ENCODE measurements at regions not wholly inside any gene's neighbourhood (a gene's known extent, or its start where the extent isn't known, plus 50 kb on each side); places are given as distances from the start of the nearest gene placed in this dataset.

DNA sequence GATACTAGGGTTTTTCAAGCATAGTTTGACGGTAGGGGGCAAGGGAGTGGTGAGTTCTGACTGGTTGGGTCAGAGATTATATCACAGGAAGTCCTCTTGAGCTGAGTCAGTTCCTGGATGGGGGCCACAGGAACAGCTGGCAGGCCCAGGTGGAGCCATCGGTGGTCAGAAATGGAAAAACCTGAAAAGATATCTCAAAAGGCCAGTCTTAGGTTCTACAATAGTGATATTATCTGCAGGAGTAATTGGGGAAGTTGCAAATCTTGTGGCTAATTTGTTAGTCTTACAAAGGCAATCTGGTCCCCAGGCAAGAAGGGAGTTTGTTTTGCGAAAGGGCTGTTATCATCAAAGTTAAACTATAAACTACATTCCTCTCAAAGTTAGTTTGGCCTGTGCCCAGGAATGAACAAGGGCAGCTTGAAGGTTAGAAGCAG is 159.3 kb downstream of the PTCHD1 start:
- H2BK120ac ChIP-seq (replicated peaks; ENCODE audit: low read depth, low read length): no peak overlapping the region
- no peak overlapping the region for H3K4me2 ChIP-seq (ENCODE audit: insufficient read depth in 1 of 2, low read depth in 2 of 2, low read length in 2 of 2)
- no peaks in the 10 kb centered on the region for H3K4me1 ChIP-seq (replicated peaks in 1 of 4; ENCODE audit: control insufficient read depth in 3 of 4, insufficient read depth in 4 of 4, low read length in 3 of 4)
- H2BK12ac ChIP-seq (ENCODE audit: low read depth, low read length): no peak overlapping the region
- H2BK20ac ChIP-seq (ENCODE audit: low read length): no peak overlapping the region
- WGBS, 2 experiments (ENCODE audit: extremely low coverage in 1 of 2, insufficient coverage in 1 of 2, insufficient read length in 1 of 2, insufficient replicate concordance in 2 of 2, low coverage in 1 of 2, low lambda C conversion rate in 2 of 2, missing lambda C conversion rate in 1 of 2): 74% methylated on average over 2 of the region's 3 CpGs; no CpG with 5 or more reads in 1 of the 2 experiments
- H3K18ac ChIP-seq (ENCODE audit: extremely low read depth, low read length): no peak overlapping the region
- no peaks in the 10 kb centered on the region for H3K79me1 ChIP-seq (ENCODE audit: low read depth, low read length)
- ChIA-PET CTCF (ENCODE audit: partially characterized antibody) (no interaction called here), POLR2A (ENCODE audit: partially characterized antibody) (interaction anchor here (0.9 kb wide), 1 partner anchor 18 kb away, joined by 3 read pairs; no protein-coding TSS in a partner anchor)
- no peak overlapping the region for H3K23ac ChIP-seq (ENCODE audit: insufficient read length)
- H3K27ac ChIP-seq (ENCODE audit: low read depth, low read length): no peak overlapping the region
- H2AFZ ChIP-seq (ENCODE audit: low read length): no peak overlapping the region
- H3K9me3 ChIP-seq (ENCODE audit: insufficient read depth in 2 of 2, low read depth in 1 of 2, low read length in 1 of 2): no peaks in the 10 kb centered on the region
- no peak overlapping the region for H4K5ac ChIP-seq (ENCODE audit: insufficient read length, low read depth, low read length)
- no peak overlapping the region for H3K14ac ChIP-seq (ENCODE audit: insufficient read length)
- no peak overlapping the region for H3K9ac ChIP-seq (replicated peaks in 1 of 4; ENCODE audit: extremely low read depth in 1 of 4, low read depth in 3 of 4, low read length in 3 of 4)
- no peak for TF ChIP-seq SIN3A (conservative IDR thresholded peaks at IDR 0.05 in 1 of 2, IDR thresholded peaks at IDR 0.05 in 1 of 2; ENCODE audit: low read depth in 1 of 2, low read length in 2 of 2)
- TF ChIP-seq, protein P1, sequence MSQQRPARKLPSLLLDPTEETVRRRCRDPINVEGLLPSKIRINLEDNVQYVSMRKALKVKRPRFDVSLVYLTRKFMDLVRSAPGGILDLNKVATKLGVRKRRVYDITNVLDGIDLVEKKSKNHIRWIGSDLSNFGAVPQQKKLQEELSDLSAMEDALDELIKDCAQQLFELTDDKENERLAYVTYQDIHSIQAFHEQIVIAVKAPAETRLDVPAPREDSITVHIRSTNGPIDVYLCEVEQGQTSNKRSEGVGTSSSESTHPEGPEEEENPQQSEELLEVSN (IDR thresholded peaks at IDR 0.05): no peak
- no peak for TF ChIP-seq HDAC2 (IDR thresholded peaks at IDR 0.05; ENCODE audit: borderline replicate concordance in 1 of 2, low read depth in 2 of 2, low read length in 2 of 2)
- no peak for TF ChIP-seq KDM5A (IDR thresholded peaks at IDR 0.05; ENCODE audit: low read length)
- no peak for TF ChIP-seq CBX5 (IDR thresholded peaks at IDR 0.05; ENCODE audit: low read depth, low read length)
- no peak for TF ChIP-seq TBP (IDR thresholded peaks at IDR 0.05; ENCODE audit: low read depth, low read length)
- TF ChIP-seq SIX5 (IDR thresholded peaks at IDR 0.05; ENCODE audit: low read depth, low read length): no peak
- no peak for TF ChIP-seq CBX8 (IDR thresholded peaks at IDR 0.05; ENCODE audit: borderline replicate concordance, low read depth, low read length)
- TF ChIP-seq BCL11A (IDR thresholded peaks at IDR 0.05; ENCODE audit: low read depth in 2 of 2, low read length in 2 of 2): no peak
- TF ChIP-seq SUZ12 (IDR thresholded peaks at IDR 0.05; ENCODE audit: low read length): no peak
- TF ChIP-seq SP2 (IDR thresholded peaks at IDR 0.05; ENCODE audit: low read length): no peak
- TF ChIP-seq SIRT6 (IDR thresholded peaks at IDR 0.05; ENCODE audit: low read length): no peak
- TF ChIP-seq FOSL1 (IDR thresholded peaks at IDR 0.05; ENCODE audit: insufficient read depth, low read depth, low read length): no peak
- H2AK5ac ChIP-seq (ENCODE audit: low read depth, low read length): no peak overlapping the region
- H4K91ac ChIP-seq (replicated peaks; ENCODE audit: insufficient read length, low read length): no peak overlapping the region
- no peaks in the 10 kb centered on the region for H3K27me3 ChIP-seq (replicated peaks in 1 of 4; ENCODE audit: control insufficient read depth in 3 of 4, extremely low read depth in 1 of 4, insufficient read depth in 3 of 4, low read length in 3 of 4)
- no peak for DNase-seq (ENCODE audit: low read depth in 1 of 2, low spot score in 2 of 2)
- H3K36me3 ChIP-seq (ENCODE audit: control insufficient read depth in 2 of 4, insufficient read depth in 4 of 4, low read length in 3 of 4): no peaks in the 10 kb centered on the region
- no peaks in the 10 kb centered on the region for H3K79me2 ChIP-seq (ENCODE audit: control insufficient read depth in 1 of 2, insufficient read depth in 2 of 2, low read length in 2 of 2)
- H2BK5ac ChIP-seq (ENCODE audit: low read depth, low read length): no peak overlapping the region
- H4K20me1 ChIP-seq (replicated peaks in 1 of 2; ENCODE audit: control insufficient read depth in 1 of 2, insufficient read depth in 2 of 2, low read length in 2 of 2): no peaks in the 10 kb centered on the region
- FAIRE-seq: no peak
- no peak overlapping the region for H2BK15ac ChIP-seq (ENCODE audit: low read length)
- no peak overlapping the region for H3K56ac ChIP-seq (replicated peaks; ENCODE audit: insufficient read length, low read depth, low read length)
- H3K4ac ChIP-seq (replicated peaks; ENCODE audit: insufficient read length, low read depth, low read length): no peak overlapping the region
- H3K4me3 ChIP-seq (ENCODE audit: extremely low read depth in 1 of 4, insufficient read depth in 2 of 4, low read depth in 3 of 4, low read length in 4 of 4): no peak overlapping the region
- no peak overlapping the region for H4K8ac ChIP-seq (ENCODE audit: extremely low read depth, insufficient read depth, low read length)
- no peaks in the 10 kb centered on the region for H3K23me2 ChIP-seq (ENCODE audit: low read depth, low read length)
